ENCODE measurements at regions not wholly inside any gene's neighbourhood (a gene's known extent, or its start where the extent isn't known, plus 50 kb on each side); places are given as distances from the start of the nearest gene placed in this dataset.

DNA sequence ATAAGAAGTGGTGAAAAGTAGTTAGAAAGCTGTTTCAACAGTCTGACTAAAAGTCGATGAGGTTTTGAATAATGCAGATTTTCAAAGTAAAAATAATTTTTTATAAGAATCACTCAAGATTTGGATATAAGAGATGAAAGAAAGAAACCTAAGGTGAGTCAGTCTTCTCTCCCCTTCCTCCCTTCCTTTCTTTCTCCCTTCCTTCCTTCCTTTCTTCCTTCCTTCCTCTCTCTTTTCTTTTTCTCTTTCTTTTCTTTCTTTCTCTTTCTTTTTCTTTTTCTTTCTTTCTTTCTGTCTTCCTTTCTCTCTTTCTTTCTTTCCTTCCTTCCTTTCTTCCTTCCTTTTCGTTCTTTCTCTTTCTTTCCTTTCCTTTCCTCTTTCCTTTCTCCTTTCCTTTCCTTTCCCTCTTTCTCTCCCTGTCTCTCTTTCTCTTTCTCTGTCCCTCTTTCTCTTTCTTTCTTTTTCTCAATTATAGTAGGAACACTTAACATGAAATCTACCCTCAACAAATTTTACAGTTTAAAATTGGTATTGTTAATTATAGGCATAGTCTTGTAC lies 308.6 kb downstream of the ARL4A start:
- TF ChIP-seq POLR2A (IDR thresholded peaks at IDR 0.05; ENCODE audit: low read depth, low read length), result no peak
- TF ChIP-seq TAF1 (IDR thresholded peaks at IDR 0.05; ENCODE audit: borderline replicate concordance, low read depth, low read length), result no peak

Data from GM12892 (cell line).